DMS 273 (cell line): ENCODE measurements at regions not wholly inside any gene's neighbourhood (a gene's known extent, or its start where the extent isn't known, plus 50 kb on each side); places are given as distances from the start of the nearest gene placed in this dataset.
A peak's percentile ranks its signal among the peaks of the same experiment; 100 is the strongest.
"Not testable (repeated sequence)": the region's sequence is repeated elsewhere in the genome, so short reads cannot be mapped to it uniquely, and the experiment has no call there.

ENCODE experiments used
- DNase-seq: peaks from one replicate; lab custom pipeline; 2025; ENCODE audit not compliant: unreplicated experiment; lab: John Stamatoyannopoulos, UW

- DNase-seq: no peak
These were observed 294.3 kb upstream of the SPAG17 start for GRCh38 chr1:118479351-118479750.

GRCh38 chr1:118473825-118474224 is 288.8 kb upstream of the SPAG17 start:
- no peak for DNase-seq

GRCh38 chr1:118464460-118464859 is 279.4 kb upstream of the SPAG17 start:
- DNase-seq: not testable (repeated sequence)

GRCh38 chr1:118461154-118461553 is 276.1 kb upstream of the SPAG17 start:
- DNase-seq: no peak

- DNase-seq: no peak
These were observed 274.8 kb upstream of the SPAG17 start for GRCh38 chr1:118459871-118460270.

- not testable (repeated sequence) for DNase-seq
These were observed 268.8 kb upstream of the SPAG17 start for GRCh38 chr1:118453856-118454255.

GRCh38 chr1:118445156-118445555 is 260.1 kb upstream of the SPAG17 start:
- DNase-seq: no peak

GRCh38 chr1:118442214-118442613 is 257.2 kb upstream of the SPAG17 start:
- DNase-seq: no peak

GRCh38 chr1:118437664-118438063 is 252.6 kb upstream of the SPAG17 start:
- DNase-seq: no peak

GRCh38 chr1:118429856-118430255 is 244.8 kb upstream of the SPAG17 start:
- DNase-seq: no peak

GRCh38 chr1:118421868-118422350 is 236.9 kb upstream of the SPAG17 start:
- no peak for DNase-seq

GRCh38 chr1:118404024-118404423 is 219.0 kb upstream of the SPAG17 start:
- DNase-seq: no peak

GRCh38 chr1:118397496-118397859 is 212.4 kb upstream of the SPAG17 start:
- no peak for DNase-seq

- peak; percentile 72 for DNase-seq
These were observed 211.9 kb upstream of the SPAG17 start for GRCh38 chr1:118396829-118397495.

- no peak for DNase-seq
These were observed 211.3 kb upstream of the SPAG17 start for GRCh38 chr1:118396279-118396678.

GRCh38 chr1:118395430-118395991 is 210.5 kb upstream of the SPAG17 start:
- DNase-seq: peak; percentile 4

- DNase-seq: no peak
These were observed 205.9 kb upstream of the SPAG17 start for GRCh38 chr1:118390955-118391354.

GRCh38 chr1:118388301-118388959 is 203.4 kb upstream of the SPAG17 start:
- no peak for DNase-seq

- DNase-seq: no peak
These were observed 196.3 kb upstream of the SPAG17 start for GRCh38 chr1:118381197-118381869.

- not testable (repeated sequence) for DNase-seq
These were observed 192.2 kb upstream of the SPAG17 start for GRCh38 chr1:118377183-118377582.

GRCh38 chr1:118371612-118372011 is 186.6 kb upstream of the SPAG17 start:
- no peak for DNase-seq

GRCh38 chr1:118370861-118371260 is 185.8 kb upstream of the SPAG17 start:
- no peak for DNase-seq
